ENCODE measurements at regions not wholly inside any gene's neighbourhood (a gene's known extent, or its start where the extent isn't known, plus 50 kb on each side); places are given as distances from the start of the nearest gene placed in this dataset.

DNA sequence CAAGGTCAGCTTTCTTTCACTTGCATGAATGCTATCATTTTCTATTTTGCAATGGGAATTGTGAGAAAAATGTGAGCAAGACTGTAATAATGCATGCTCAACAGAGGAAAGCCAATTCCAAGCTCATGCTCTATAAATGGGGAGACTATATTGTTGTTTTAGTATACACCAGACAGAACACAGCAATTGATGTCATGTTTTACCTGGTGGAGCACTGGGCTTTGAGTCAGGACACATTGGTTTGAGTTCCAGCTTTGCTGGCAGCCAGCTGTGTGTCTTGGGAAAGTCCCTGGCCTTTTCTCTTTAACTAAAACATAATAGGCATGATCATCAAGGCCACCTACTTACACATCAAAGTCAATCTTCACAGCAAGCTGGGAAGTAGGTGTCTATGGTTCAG, 83.3 kb downstream of the FOXA2 start:
- no peak for TF ChIP-seq EZH2 (IDR thresholded peaks at IDR 0.05; ENCODE audit: borderline replicate concordance, low read depth, low read length)
- TF ChIP-seq, protein P1, sequence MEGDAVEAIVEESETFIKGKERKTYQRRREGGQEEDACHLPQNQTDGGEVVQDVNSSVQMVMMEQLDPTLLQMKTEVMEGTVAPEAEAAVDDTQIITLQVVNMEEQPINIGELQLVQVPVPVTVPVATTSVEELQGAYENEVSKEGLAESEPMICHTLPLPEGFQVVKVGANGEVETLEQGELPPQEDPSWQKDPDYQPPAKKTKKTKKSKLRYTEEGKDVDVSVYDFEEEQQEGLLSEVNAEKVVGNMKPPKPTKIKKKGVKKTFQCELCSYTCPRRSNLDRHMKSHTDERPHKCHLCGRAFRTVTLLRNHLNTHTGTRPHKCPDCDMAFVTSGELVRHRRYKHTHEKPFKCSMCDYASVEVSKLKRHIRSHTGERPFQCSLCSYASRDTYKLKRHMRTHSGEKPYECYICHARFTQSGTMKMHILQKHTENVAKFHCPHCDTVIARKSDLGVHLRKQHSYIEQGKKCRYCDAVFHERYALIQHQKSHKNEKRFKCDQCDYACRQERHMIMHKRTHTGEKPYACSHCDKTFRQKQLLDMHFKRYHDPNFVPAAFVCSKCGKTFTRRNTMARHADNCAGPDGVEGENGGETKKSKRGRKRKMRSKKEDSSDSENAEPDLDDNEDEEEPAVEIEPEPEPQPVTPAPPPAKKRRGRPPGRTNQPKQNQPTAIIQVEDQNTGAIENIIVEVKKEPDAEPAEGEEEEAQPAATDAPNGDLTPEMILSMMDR (IDR thresholded peaks at IDR 0.05 in 2 of 3, conservative IDR thresholded peaks at IDR 0.05 in 1 of 3; ENCODE audit: insufficient read depth in 2 of 3, low read depth in 1 of 3, low read length in 3 of 3), result no peak

Measured in K562 (cell line).